GM18868 (cell line): ENCODE measurements at regions not wholly inside any gene's neighbourhood (a gene's known extent, or its start where the extent isn't known, plus 50 kb on each side); places are given as distances from the start of the nearest gene placed in this dataset.
"Not testable (repeated sequence)": the region's sequence is repeated elsewhere in the genome, so short reads cannot be mapped to it uniquely, and the experiment has no call there.

Experiments
- ATAC-seq: cut with Tn5 transposase; IDR thresholded peaks from one replicate; pipeline ENCODE4 v1.9.1; 2021; ENCODE audit warnings: mild to moderate bottlenecking, moderate library complexity; ENCODE audit not compliant: unreplicated experiment

DNA sequence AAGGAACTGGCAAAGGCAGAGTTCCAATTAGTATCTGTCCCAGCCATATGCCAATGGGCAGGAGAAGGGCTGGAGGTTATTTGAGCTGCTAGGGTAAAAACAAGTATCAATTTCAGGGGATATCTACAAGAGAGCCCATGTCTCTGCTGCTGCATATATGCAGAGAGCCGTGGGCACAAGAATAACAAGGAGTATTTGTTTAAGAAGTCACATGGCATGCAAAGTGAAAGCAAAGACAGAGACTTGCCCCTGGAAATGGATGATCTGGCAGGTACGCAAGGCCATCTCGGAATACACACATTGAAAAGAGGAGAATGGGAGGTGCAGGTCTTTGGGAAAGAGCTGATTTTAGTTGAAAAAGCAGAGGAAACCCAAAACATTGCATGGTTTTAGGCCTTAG lies 170.6 kb downstream of the EVA1A start:
- ATAC-seq, result no peak

DNA sequence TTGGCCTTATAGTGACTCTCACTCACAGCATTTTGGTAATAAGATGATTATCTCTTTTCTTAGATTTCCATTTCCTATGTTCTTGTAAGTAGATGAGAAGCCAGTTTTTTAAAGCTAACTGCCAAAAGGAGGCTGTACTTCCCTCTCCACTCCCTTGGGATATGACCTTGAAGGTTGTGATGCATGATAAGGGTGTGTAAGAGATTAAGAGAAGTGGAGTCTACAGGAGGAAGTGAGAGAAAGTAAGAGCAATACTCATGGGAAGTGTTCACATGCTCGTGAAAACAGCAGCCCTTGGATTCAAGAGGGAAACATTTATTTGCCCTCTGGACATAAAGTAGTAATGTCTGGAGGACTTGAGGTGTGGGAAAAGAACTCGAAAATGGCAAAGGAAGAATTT lies 171.5 kb downstream of the EVA1A start:
- ATAC-seq, result peak; percentile 67

GRCh38 chr2:75381032-75381431 lies 179.7 kb downstream of the EVA1A start:
- no peak for ATAC-seq

DNA sequence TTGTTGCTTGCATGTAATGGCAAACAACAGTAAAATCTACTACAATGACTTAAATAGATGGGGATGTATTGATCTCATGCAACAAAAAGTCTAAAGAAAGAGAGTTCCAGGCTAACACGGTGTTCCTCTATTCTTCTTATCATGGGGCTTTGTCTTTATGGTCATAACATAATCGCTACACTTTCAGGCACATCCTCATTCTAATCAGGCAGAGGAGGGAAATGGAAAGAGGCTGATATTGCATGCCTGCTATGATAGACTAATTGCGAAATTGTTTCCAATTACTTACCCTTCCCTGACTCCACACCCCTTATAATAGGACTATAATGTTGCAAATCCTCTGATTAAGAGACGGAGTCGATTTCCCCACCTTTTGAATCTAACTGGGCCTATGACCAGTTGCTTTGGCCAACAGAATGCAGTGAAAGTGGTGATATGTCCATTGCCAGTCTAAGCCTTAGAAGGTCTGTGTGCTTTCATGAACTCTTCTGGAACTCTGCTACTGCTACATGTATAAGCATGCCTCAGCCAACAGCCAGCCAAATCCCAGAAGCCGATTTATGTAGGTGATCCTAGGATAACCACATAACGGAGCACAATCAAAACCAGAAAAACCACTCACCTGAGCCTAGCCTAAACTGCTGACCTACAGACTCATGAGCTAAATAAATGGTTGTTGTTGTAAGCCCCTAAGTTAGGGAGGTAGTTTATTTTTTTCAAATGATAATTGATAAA lies 180.3 kb upstream of the TACR1 start:
- no peak for ATAC-seq

DNA sequence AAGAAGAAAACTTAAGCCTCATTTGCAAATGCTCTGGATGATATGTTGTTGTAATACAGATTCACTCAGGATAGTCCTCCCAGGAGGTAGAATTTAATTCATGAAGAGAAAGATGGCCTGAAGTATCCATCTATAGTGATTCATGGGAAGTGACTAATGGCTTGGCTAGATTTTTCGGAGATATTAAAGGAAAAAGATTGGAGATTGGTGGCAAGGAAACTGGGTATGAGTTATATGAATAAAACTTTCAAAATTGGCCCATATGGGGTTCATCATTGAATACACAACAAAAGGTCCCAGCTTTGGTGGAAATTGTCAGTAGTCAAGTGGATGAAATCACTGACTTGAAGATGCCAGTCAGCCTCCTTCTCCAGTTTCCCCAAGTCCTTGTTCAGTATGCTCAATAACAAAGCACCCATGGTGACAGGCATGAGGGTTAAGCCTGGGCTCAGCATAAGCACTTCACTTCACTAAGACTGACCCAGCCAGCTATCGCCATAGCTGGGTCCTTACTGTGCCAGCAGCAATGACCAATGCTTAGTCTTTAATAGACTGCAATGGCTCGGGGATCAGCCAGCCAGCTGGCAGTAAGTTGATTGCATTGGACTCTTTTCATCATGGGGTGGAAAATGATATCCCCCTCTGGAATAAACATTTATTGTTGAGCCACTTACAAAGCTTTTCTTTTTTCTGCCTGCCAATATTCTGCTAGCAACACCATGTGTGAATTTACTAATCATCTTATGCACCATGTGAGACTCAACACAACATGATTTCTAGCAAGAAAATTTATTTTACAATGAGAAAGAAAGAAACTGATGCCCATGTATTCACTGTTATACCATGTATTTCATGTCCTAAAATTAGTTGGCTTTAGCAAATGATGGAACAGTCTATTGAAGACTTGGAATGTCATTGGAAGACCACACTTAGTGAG lies 176.6 kb upstream of the TACR1 start:
- ATAC-seq, result no peak

DNA sequence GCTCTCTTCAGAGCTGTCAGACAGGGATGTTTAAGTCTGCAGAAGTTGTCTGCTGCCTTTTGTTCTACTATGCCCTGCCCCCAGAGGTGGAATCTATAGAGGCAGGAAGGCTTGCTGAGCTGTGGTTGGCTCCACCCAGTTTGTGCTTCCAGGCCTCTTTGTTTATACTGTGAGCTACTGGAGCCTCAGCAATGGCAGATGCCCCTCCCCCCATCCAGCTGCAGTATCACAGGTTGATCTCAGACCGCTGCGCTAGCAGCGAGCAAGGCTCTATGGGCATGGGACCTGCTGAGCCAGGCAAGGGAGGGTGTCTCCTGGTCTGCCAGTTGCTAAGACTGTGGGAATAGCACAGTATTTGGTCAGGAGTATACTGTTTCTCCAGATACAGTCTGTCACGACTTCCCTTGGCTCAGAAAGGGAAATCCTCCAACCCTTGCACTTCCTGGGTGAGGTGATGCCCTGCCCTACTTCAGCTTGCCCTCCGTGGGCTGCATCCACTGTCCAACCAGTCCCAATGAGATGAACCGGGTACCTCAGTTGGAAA lies 175.2 kb upstream of the TACR1 start:
- not testable (repeated sequence) for ATAC-seq

GRCh38 chr2:75367401-75367800 lies 168.1 kb upstream of the TACR1 start:
- no peak for ATAC-seq

DNA sequence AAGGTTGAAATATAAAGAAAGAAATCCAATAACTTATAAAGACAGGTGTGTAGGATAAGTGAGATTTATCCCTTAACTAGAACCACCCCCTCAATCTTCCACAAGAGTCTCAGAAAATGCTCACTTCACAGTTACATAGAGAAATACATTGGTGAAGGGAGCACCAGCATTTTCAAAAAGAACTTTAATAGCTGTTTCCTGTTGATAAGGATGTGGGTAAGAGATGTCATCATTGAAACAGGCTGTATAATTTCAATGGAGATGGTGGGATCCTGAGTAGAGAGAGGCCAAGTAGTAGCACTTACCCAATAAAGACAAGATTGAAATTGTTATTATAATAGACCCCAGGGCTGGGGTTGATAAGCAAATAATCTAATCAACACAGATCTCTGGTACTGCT lies 162.2 kb upstream of the TACR1 start:
- no peak for ATAC-seq

GRCh38 chr2:75360945-75361344 lies 161.6 kb upstream of the TACR1 start:
- ATAC-seq, result no peak

GRCh38 chr2:75356865-75357264 lies 157.5 kb upstream of the TACR1 start:
- ATAC-seq, result no peak

- ATAC-seq, result no peak
Observed at GRCh38 chr2:75353131-75353530, 153.8 kb upstream of the TACR1 start.

- no peak for ATAC-seq
Observed at GRCh38 chr2:75348307-75348706, 149.0 kb upstream of the TACR1 start.

DNA sequence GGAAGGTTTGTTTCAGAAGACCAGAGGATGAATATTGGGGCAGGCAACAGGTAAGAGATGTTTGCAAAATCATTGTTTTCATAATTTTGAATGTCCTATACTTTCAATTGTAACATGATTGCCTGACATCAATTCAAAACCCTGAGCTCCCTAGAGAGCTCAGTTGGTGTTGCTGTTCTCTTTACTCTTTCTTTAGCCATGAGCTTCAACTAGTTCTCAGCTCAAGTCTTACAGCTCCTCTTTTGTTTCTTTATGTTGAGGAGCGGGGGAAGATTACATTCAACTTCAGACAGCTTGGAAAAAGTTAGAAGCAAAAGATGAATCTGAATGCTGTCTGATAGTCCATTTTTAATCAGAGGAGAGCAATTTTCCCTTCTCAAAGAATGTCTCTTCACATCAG lies 144.8 kb upstream of the TACR1 start:
- no peak for ATAC-seq

DNA sequence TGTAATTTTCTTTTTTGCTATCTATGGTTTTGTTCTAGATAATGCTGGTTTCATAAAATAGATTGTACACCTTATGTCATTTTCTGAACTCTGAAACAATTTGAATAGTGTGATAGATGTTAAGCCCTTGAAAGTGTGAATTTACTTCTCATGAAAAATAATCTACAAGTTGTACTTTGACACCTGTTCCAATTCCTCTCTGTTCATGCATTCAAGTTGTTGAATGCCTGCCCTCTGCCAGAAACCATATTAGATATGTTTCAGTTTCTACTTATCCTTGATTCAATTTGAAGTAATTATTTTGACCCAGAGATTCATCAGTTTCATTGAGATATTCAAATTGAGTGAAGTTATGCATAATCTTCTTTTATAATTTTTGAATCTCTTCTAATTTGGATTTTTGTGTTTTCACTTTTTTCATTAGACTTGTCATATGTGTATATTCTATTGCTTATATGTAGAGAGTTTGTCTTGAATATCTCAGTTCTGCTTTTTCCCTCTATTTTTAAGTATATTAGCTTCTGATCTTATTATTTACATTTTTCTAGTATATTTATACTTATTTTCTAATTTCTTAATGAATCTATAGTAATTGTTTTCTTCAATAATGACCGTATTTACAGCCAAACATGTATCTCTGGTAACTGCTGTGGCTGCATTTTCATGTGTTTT lies 143.3 kb upstream of the TACR1 start:
- peak; percentile 64 for ATAC-seq

- ATAC-seq, result no peak
Observed at GRCh38 chr2:75340560-75340959, 141.2 kb upstream of the TACR1 start.

GRCh38 chr2:75338461-75338860 lies 139.1 kb upstream of the TACR1 start:
- ATAC-seq, result no peak

DNA sequence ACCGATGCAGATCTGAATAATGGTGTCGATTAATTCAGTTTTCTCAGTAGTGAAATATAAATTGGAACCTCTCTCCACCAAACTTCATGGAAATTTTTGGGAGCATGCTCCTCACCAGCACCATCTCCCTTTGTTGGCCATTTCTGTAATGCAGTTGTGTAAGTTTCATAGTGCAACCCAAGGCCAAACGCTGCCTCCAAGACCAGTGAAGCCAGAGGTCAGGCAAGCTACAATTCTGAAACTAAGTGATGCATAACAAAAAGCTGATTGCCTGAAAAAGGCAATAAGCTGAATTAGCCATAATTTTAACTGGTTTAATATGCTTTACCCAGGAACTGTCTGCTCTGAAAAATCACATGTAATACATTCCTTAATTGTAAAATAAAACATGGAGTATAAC lies 138.3 kb upstream of the TACR1 start:
- ATAC-seq, result no peak

DNA sequence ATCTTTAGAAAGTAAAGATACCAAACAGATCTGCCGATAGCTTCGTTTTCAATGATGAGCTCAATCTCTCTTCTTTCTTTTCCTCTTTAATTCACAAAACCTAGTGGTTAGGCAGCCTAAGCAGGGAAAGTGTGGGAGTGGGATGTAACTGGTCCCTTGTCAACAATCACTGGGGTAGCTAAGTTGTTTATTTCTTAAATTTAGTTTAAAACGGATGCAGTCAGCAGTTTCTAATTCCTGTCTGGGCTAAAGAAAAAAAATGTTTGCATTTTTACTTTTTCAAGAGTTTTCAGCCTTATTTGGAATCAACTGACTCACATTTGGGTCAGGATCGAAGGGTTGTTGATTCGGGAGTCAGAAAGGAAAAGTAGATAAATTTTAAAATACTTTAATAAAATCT lies 137.7 kb upstream of the TACR1 start:
- no peak for ATAC-seq

GRCh38 chr2:75336451-75336850 lies 137.1 kb upstream of the TACR1 start:
- ATAC-seq, result no peak

GRCh38 chr2:75334076-75334475 lies 134.8 kb upstream of the TACR1 start:
- no peak for ATAC-seq

DNA sequence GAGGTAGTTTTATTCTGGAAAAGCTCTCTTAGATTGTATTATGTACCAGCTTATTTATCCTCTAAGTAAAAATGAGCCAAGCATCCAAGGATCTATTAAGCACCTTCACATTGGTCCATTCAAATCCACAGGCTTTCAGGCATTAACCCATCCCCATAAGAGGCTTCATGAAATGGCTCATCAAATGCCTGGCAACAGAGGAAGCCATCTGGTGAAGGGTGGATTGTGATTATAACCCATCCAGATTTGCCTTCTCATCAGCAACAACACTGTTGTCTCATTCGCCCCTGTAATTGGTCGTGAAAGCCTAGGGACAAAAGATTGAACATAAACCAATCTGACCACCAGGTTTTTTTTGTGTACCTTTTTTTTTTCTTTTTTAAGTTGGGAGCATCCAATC lies 134.3 kb upstream of the TACR1 start:
- ATAC-seq, result no peak
